Spleen (tissue), 7 donors: ENCODE measurements at regions not wholly inside any gene's neighbourhood (a gene's known extent, or its start where the extent isn't known, plus 50 kb on each side); places are given as distances from the start of the nearest gene placed in this dataset.

Experiments used
- CTCF ChIP-seq, 11 experiments: fragments of 200-600 bp in 7 of 11; fragments of 450-650 bp in 4 of 11; sonication (generic) in 4 of 11; IDR thresholded peaks in 8 of 11; conservative IDR thresholded peaks in 3 of 11; 1 replicate in 7 of 11; 2 replicates in 4 of 11; pipeline versions ENCODE4 v1.4.0 to v1.8.0; 2016 to 2021; ENCODE audit warnings: antibody characterized with exemption in 11 of 11, inconsistent platforms in 4 of 11, mild to moderate bottlenecking in 1 of 11
- POLR2A ChIP-seq, 3 donors: fragments of 450-650 bp; IDR thresholded peaks; one replicate each; pipeline ENCODE4 v1.5.1; 2017; ENCODE audit warnings: antibody characterized with exemption in 3 of 3, mild to moderate bottlenecking in 1 of 3
- donor health status: DM: no; HTN: no; CAD: no; lungs with moderate emphysema.
- donor health status: DM: no; HTN: no; CAD: no.
- donor health status: DM: no; HTN: no; CAD: no.

- TF ChIP-seq CTCF (IDR thresholded peaks at IDR 0.05 in 8 of 11, conservative IDR thresholded peaks at IDR 0.05 in 3 of 11) (no peak), POLR2A (IDR thresholded peaks at IDR 0.05) (no peak)
Measured at GRCh38 chr7:16051561-16052255, 365.2 kb upstream of the MEOX2 start.
